ENCODE measurements at regions not wholly inside any gene's neighbourhood (a gene's known extent, or its start where the extent isn't known, plus 50 kb on each side); places are given as distances from the start of the nearest gene placed in this dataset.
"Not testable (repeated sequence)": the region's sequence is repeated elsewhere in the genome, so short reads cannot be mapped to it uniquely, and the experiment has no call there.

GRCh38 chr4:134145369-134145768 lies 56.2 kb downstream of the PABPC4L start:
- no peak for DNase-seq

- no peak for DNase-seq
Measured at GRCh38 chr4:134144337-134144736, 57.3 kb downstream of the PABPC4L start.

- no peak for DNase-seq
Measured at GRCh38 chr4:134141728-134142127, 59.9 kb downstream of the PABPC4L start.

GRCh38 chr4:134139188-134139587 lies 62.4 kb downstream of the PABPC4L start:
- DNase-seq = no peak

- DNase-seq = no peak
Measured at GRCh38 chr4:134132086-134132783, 69.4 kb downstream of the PABPC4L start.

GRCh38 chr4:134126955-134127354 lies 74.6 kb downstream of the PABPC4L start:
- DNase-seq = no peak

- DNase-seq = no peak
Measured at GRCh38 chr4:134126000-134126560, 75.5 kb downstream of the PABPC4L start.

- DNase-seq = no peak
Measured at GRCh38 chr4:134122903-134123302, 78.7 kb downstream of the PABPC4L start.

GRCh38 chr4:134117392-134118183 lies 84.0 kb downstream of the PABPC4L start:
- DNase-seq = no peak

GRCh38 chr4:134089885-134090284 lies 111.7 kb downstream of the PABPC4L start:
- peak; percentile 18 for DNase-seq

- DNase-seq = no peak
Measured at GRCh38 chr4:134085496-134085895, 116.1 kb downstream of the PABPC4L start.

GRCh38 chr4:134079085-134079484 lies 122.5 kb downstream of the PABPC4L start:
- DNase-seq = not testable (repeated sequence)

- no peak for DNase-seq
Measured at GRCh38 chr4:134078230-134078914, 123.2 kb downstream of the PABPC4L start.

GRCh38 chr4:134073711-134074110 lies 127.9 kb downstream of the PABPC4L start:
- no peak for DNase-seq

- no peak for DNase-seq
Measured at GRCh38 chr4:134072137-134072536, 129.5 kb downstream of the PABPC4L start.

- no peak for DNase-seq
Measured at GRCh38 chr4:134070174-134070573, 131.4 kb downstream of the PABPC4L start.

- no peak for DNase-seq
Measured at GRCh38 chr4:134057356-134057755, 144.2 kb downstream of the PABPC4L start.

GRCh38 chr4:134046221-134046620 lies 155.4 kb downstream of the PABPC4L start:
- not testable (repeated sequence) for DNase-seq

- no peak for DNase-seq
Measured at GRCh38 chr4:134045411-134045810, 156.2 kb downstream of the PABPC4L start.

- no peak for DNase-seq
Measured at GRCh38 chr4:134043266-134043665, 158.3 kb downstream of the PABPC4L start.

GRCh38 chr4:134028421-134028820 lies 173.2 kb downstream of the PABPC4L start:
- peak; percentile 46 for DNase-seq

GRCh38 chr4:134027931-134028330 lies 173.7 kb downstream of the PABPC4L start:
- DNase-seq = peak; percentile 82

GRCh38 chr4:134024251-134024650 lies 177.3 kb downstream of the PABPC4L start:
- DNase-seq = peak; percentile 32

Data from kidney glomerular epithelial cell (primary cell).